NCI-H2029 (cell line): ENCODE measurements at regions not wholly inside any gene's neighbourhood (a gene's known extent, or its start where the extent isn't known, plus 50 kb on each side); places are given as distances from the start of the nearest gene placed in this dataset.
"Not testable (repeated sequence)": the region's sequence is repeated elsewhere in the genome, so short reads cannot be mapped to it uniquely, and the experiment has no call there.

Experiments used
- DNase-seq: peaks from one replicate; lab custom pipeline; 2025; lab: John Stamatoyannopoulos, UW

DNA sequence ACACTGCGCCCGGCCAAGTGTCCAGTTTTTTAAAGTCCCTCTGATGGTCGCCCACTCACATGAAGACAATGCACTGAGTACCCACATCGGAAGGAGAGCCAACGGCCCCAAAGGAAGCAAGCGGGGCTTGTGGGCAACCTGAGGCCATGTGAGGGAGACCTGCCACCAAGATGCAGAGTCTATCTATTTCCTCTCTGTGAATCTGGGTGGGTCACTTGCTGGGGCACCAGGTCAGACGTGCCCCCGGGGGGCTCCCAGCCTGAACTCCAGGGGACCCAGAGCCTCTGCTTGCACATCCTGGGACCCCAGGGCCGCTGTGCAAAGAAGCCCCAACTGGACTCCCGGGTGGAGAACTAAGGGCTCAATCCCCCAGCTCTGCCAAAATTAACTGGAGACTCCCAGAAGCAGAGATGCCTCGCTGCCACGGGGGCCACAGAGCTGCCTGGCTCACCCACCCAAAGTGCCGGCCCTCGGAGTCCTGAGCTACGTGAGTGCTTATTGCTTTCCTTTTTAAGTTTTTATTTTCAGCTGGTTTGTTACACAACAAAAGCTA lies 106.4 kb downstream of the BRD1 start:
- no peak for DNase-seq

DNA sequence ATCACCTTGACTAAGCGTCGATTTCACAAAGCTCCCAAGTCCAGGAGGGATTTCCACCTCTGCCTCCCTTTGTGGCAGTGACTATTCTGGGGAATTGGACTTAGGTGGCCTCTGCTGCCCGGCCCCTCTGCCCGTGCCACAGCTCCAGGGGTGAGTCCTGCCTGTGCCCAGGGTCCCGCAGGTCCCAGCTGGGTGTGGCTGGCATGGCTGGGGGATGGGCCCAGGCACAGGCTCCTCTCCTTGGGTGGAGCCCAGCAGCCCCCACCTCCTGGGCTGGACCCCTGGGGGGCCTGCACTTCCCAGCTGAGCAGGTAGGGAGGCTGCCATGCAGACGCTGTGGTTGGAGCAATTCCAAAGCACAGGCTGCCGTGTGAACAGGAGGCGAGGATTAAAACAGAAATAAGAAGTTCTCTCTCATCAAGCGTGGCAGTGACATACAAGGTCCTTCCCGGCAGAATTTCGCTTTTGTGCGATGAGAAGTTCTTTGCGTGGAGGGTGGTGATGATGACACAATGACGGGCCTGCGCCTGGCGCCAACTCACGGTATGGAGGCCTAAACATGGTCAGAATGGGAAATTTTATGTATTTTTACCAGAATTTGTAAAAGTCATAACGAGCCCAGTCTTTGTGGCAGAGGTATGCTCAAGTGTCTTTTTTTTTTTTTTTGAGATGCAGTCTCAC lies 107.3 kb downstream of the BRD1 start:
- DNase-seq = no peak

DNA sequence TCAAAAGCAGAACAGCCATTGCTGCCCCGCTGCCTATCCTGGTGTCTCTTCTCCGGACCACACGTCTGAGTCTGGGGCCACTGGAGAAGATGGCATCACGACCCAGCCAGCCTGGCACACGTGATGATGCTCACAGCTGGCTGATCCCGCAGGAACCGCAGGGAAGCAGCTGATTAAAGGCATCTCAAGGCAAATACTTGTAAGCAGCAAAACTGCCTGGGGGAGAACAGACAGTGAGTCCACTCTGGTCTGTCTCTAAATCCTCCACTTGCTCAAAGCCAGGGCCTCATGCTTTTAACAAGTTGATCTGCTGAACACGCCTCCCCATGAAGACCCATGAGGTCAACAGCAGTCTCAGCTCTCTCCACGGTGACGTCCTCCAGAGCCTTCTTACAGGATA lies 108.6 kb downstream of the BRD1 start:
- no peak for DNase-seq

DNA sequence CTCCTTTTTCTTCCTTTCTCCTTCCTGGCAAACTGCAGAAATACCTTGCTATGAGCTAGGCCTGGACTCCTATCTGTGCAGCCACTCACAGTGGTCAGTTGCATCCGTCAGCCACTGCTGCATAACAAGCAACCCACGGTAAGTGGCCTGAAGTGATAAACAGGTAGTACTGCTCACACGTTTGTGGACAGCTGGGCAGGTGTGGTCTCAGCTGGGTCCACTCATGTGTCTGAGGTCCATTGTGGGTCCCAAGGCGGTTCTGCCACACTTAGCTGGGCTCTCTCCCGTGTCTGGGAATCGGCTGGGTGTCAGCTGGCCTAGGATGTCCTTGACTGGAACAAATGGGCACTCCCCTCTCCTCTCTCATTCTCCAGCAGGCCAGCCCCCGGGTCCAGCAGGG lies 109.3 kb downstream of the BRD1 start:
- no peak for DNase-seq

- no peak for DNase-seq
Observed at GRCh38 chr22:49717322-49717919, 110.3 kb downstream of the BRD1 start.

GRCh38 chr22:49716441-49716840 lies 111.2 kb downstream of the BRD1 start:
- DNase-seq = no peak

- DNase-seq = no peak
Observed at GRCh38 chr22:49715450-49715849, 112.2 kb downstream of the BRD1 start.

DNA sequence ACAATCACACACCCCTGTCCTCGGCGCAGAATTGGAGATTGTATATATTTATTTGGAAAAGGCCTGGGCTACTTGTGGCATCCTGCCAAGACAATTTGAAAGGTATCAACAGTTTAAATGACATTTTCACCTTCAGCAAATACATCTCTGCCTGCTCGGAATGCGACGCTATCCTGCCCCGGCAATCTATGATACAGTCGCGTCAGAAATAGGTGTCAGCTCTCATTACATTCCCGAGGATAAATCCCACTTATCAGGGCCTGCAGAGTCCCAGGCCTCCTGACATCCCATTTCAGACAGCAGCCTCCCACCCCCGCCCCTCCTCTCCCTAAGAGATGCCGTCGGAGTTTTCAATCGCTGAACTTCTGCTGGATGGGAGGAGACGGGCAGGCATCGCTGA lies 114.7 kb downstream of the BRD1 start:
- no peak for DNase-seq

DNA sequence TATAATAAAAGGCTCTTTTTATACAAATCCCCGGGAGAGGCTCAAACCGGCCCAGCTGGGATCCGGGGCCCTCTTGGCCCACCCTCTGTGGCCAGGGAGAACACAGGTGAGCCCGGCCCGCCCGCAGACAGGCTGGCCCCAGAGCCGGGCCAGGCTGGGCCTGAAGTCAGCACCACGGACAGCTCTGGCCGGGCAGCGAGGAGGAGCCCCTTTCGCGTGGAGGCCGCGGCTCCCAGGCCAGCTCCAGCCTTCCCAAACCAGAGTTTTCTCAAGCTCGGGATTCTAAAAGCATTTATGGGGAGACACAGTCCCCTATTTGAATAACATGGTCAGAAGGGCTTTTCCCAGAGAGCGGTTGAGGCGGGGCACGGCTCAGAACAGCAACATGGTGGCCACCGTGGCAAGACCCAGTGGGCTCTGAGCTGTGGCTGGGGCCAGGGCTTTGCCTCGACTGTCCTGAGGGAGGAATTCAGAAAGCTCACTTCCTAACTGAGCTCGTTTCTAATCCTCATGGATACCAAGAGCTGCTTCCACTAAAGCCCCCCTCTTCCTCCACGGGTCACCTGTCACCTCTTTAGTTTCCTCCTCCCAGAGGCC lies 115.4 kb downstream of the BRD1 start:
- DNase-seq = no peak

GRCh38 chr22:49710746-49711145 lies 116.9 kb downstream of the BRD1 start:
- DNase-seq = no peak

DNA sequence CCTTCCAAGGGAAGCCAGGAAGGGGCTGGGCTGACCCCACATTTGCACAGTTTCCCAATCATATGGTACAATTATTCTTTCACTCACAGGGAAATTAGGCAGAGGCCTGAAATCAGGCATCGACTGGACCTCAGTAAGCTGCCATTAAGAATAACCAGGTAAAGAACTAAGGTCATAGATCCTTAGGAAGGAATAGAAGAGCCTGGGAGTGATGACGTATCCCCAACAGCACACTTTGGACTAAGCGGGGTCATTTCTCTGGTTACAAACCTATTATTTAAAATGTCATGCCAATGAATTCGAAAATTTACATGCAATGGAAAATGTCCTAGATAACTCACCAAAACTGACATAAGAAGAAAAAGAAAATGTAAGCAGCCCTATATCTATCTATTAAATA lies 118.2 kb downstream of the BRD1 start:
- DNase-seq = no peak

- no peak for DNase-seq
Observed at GRCh38 chr22:49705972-49706352, 121.7 kb downstream of the BRD1 start.

GRCh38 chr22:49705216-49705971 lies 122.3 kb downstream of the BRD1 start:
- no peak for DNase-seq

DNA sequence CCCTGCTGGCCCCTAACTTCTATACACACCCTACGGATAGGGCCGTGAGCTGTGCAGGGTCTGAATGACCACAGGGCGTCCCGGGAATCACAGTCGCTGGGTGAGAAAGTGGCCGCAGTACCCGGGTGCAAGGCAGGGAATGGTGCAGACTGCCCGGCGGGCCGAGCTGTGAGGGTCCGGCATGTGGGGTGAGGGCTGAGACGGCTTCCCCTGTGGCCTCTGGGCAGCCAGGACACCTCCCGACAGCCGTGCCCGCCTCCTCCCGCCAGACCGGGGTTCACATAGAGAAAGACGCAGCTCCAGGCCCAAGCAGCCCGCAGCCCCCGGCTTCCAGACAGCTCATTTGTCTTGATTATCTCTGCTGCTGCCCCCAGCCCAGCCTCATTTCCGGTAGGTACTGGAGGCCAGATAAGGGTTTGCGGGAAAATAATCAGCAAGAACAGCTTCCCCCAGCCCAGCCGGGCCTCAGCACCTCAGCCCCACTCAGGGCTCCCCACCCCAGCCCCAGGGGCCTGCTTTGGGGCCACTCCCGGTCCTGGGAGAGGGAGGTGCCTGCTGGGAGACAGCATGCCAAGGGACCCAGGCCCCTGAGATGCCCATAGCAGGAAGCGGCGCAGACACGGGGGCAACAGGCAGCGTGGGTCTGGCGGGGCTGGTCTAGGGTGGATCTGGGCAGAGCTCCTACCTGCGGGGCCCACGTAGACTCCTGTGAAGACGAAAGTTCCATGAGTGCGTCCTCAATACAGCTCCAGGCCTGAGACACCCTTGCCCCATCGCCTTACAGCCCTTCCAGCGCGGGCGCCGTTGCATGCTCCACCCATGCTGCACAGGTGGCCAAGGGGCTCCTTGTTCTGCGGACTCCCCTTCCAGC lies 123.1 kb downstream of the BRD1 start:
- no peak for DNase-seq

DNA sequence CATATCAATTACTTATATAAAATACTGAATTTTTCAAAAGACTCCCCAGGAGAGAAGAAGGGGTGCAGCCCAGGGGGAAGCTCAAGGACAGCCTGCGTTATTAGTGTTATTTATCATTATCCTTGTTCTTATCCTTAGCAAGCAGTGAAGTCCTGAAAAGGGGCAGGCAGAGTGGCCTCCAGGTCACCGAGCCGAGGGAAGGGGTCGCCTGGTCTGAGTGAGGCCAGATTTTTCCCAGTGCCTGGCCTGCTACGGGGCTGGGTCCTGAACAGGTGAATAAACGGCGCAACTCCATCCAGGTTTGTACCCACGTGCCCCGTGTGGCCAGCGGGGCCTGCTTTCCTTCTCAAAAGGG lies 123.7 kb downstream of the BRD1 start:
- DNase-seq = no peak

DNA sequence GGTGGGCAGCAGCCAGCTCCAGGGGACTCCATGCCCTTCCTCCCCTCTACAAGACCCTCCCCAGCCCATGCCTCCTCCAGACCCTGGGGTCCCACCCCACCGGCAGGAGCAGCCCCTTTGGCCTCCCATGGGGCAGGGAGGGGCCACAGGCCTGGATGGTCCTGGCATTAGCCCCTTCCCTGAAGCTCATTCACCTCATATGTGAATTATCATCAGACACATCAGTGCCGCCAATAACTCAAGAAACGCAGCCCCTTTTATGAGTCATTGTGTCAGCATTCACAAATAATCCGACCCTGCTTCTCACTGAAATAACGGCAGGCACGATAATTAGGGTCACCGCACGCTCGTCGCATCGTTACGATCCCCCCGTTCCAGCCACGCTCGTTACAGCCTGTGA lies 124.2 kb downstream of the BRD1 start:
- no peak for DNase-seq

DNA sequence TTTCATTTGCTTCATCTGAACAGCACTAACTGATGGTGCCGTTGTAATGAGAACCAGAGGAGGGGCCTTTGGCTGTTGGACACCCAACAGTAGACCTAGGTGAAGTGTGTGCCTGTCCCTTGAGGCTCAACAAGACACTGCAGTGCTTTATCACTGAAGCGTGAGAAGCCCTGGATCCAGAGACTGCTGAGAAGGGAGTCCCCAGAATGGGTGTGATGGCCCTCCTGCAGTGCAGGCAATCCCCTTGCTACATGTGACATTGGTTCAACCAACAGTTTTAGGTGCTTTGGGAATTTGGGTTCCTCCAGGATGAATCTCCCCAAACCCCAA lies 125.6 kb downstream of the BRD1 start:
- DNase-seq = no peak

- DNase-seq = no peak
Observed at GRCh38 chr22:49701380-49702067, 126.1 kb downstream of the BRD1 start.

GRCh38 chr22:49699928-49700498 lies 127.7 kb downstream of the BRD1 start:
- DNase-seq = no peak

DNA sequence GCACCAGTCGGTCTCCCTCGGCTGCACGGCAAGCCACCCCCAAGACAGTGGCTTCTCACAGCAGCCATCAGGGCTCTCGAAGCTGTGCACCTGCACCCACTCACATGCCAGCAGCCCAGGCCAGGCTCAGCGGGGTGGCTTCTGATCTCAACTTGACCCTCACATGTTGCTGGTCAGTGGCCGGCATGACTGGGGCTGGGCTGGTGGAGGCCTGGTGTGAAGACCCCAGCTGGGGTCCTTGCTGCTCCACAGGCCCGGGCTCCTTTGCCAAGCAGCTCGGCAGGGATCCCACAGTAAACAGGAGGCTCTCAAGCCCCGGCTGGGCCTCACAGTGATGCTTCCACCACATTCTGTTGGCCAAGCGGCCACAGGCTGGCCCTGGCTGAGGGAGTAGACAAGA lies 128.2 kb downstream of the BRD1 start:
- DNase-seq = no peak

GRCh38 chr22:49698616-49699015 lies 129.1 kb downstream of the BRD1 start:
- DNase-seq = not testable (repeated sequence)
